Stimulated activated CD8-positive, alpha-beta memory T cell treated with anti-CD3 and anti-CD28 coated beads, Interleukin-4, amount 100 ng/mL, for 24 hours (primary cell): ENCODE measurements at regions not wholly inside any gene's neighbourhood (a gene's known extent, or its start where the extent isn't known, plus 50 kb on each side); places are given as distances from the start of the nearest gene placed in this dataset.

Experiments
- DNase-seq: peaks from one replicate; pipeline ENCODE4 v3.0.0-alpha.2; 2020; ENCODE audit warnings: low read depth

DNA sequence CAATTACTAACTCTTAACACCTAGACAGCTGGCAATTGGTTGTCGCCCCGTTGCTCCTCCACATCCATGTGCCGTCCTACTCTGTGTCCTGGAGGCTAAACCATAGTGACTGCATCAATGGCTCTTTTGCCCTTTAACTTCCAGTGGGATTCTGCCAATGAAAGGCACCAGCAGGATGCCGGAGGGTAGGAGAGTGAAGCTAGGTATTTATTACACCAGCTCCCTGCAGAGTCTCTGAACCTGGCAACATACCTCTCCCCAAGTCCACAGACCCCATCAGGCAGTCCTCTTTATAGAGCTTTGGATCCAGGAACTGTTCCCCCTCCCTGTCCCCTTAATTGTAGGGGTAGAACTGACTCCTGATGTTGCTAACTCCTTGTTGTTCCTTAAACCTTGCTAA, 426.8 kb downstream of the HNRNPD start:
- DNase-seq, result no peak

DNA sequence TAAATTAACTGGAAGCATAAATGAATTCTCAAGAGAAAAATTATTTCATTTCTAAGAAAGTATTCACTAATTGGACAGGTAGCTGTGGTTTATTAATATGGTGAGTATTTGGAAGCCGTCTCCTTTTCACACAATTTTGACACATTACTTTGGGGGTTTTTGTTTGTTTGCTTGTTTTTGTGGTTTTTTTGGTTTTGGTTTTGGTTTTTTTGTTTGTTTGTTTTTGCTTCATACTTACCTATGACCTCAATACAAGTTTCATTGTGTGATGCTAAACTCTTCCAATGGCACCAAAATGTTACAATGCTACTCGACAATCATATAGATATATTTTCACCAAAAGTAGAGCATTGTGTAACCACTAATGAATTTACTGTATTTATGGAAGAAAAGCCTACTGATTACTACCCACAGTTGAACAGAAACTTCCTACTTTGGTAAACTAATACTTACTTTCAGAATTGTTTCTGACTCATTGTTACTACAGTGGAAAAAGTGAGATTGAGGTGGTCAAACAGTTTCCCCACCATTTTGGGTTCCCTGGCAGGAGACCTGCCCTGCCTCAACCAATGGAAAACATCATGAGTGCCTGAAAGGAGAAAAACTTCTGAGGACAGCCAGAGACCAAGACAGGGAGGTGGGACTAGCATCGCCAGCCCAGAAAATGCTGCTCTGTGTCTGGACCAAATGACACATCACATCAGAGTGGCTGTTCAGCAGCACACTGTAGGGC, 443.1 kb downstream of the HNRNPD start:
- no peak for DNase-seq

GRCh38 chr4:81923140-81923539, 450.7 kb downstream of the HNRNPD start:
- no peak for DNase-seq

GRCh38 chr4:81922313-81922712, 450.6 kb upstream of the RASGEF1B start:
- DNase-seq, result no peak

GRCh38 chr4:81921751-81922159, 450.0 kb upstream of the RASGEF1B start:
- no peak for DNase-seq

- no peak for DNase-seq
These were observed 448.1 kb upstream of the RASGEF1B start for GRCh38 chr4:81919810-81920209.

DNA sequence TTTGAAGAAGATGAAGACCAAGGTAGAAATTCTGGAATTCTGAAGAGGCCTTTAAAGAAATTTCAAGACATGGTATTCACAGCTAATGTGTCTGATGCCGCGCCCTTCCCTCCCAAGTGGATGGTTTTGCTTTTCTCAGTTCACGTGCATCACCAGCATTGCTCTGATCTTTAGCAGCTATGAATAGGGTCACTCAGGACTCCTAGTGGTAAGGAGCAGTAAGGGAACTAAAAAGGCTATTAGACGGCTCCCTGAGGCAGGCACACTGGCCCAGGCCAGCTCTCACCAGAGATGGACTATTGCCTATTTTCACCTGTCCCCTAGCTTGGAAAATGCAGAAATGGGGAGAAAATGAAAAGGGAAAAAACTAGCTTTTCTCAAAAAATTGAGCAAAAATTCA, 447.5 kb upstream of the RASGEF1B start:
- DNase-seq, result no peak

- no peak for DNase-seq
These were observed 443.7 kb upstream of the RASGEF1B start for GRCh38 chr4:81915430-81915829.

- DNase-seq, result no peak
These were observed 442.9 kb upstream of the RASGEF1B start for GRCh38 chr4:81914623-81915022.

GRCh38 chr4:81913427-81913879, 441.7 kb upstream of the RASGEF1B start:
- DNase-seq, result peak; percentile 22

- DNase-seq, result no peak
These were observed 440.8 kb upstream of the RASGEF1B start for GRCh38 chr4:81912376-81913030.

DNA sequence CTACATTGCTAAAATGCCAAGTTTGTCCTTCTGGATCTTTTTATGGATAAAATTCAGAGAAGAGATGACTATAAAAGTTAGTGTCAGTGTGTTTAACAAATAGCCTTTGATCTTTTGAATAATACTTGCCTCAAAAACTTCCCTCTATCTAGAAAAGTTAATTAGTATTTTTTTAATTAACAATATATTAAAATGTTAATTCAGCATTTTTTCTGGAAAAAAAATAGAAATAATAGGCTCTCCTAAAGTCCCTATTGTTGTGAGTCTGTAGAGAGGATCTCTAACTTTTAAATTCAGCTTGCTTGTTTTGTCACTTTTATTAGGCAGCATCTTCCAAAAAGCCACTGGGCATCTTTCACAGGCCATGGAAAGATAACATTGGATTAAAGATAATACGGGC, 435.2 kb upstream of the RASGEF1B start:
- no peak for DNase-seq

- DNase-seq, result no peak
These were observed 434.3 kb upstream of the RASGEF1B start for GRCh38 chr4:81905971-81906370.

- DNase-seq, result no peak
These were observed 432.4 kb upstream of the RASGEF1B start for GRCh38 chr4:81904121-81904520.

DNA sequence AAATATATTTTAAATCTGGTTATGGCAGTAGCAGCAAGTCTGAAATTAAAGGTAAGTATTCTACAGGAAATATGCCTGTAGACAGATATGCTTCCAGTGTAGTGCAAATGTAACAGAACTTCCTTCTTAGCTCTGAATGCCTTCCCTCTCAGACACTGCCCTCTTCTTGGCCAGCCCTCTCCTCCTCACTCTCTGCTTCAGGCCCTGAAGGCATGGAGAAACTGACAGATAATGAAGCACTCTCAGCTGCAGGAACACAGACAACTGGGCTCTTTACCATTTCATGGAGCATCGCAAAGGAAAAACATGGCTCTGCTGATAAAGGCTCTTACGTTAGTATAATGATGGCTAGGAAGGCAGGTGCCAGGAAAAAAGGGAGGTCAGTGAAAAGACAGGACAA, 431.5 kb upstream of the RASGEF1B start:
- DNase-seq, result no peak

DNA sequence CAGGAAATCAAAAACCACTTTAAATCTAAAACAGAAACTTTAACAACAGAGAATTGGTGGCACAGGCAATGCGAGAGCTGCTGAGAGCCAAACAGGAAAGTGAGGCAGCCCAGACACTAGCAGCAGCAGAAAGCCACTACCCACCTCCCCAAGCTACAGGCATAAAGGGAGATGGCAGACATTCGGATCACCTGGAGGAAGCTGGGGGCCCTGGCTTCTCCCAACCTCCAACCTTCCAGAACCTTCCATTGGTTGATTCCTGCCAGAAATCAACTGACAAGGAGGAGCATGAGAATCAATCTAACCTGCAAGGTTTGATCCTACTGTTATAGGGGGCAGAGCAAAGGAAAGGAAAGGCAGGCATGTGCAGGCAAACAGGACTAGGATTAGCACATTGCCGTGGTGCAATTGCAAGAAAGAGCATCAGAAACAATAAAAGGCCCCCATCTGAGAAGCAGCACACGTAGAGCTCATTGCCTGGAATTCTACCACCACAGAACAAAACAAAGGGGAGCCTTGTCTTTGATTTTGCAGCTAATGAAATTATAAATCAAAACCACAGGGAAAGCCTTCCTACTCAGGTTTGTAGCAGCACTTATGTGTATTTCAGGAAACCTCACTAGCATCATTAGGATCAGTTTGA, 427.3 kb upstream of the RASGEF1B start:
- no peak for DNase-seq

DNA sequence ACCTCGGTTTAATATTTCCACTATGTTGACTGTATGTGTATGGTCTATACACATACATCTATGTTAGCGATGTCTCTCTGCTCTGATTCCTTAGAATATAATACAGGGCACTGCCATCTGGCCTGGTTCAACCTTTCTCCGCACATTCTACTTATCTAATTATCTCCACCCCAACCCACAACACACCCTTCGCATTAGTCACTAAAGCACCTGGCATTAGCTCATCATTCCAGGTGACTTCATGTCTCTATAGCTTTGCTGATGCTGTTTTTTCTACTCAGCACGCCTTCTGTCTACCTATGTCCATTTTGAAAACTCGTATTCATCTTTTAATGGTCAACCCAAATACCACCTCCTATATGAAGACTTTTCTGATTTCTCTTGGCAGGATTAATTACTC, 425.2 kb upstream of the RASGEF1B start:
- no peak for DNase-seq

DNA sequence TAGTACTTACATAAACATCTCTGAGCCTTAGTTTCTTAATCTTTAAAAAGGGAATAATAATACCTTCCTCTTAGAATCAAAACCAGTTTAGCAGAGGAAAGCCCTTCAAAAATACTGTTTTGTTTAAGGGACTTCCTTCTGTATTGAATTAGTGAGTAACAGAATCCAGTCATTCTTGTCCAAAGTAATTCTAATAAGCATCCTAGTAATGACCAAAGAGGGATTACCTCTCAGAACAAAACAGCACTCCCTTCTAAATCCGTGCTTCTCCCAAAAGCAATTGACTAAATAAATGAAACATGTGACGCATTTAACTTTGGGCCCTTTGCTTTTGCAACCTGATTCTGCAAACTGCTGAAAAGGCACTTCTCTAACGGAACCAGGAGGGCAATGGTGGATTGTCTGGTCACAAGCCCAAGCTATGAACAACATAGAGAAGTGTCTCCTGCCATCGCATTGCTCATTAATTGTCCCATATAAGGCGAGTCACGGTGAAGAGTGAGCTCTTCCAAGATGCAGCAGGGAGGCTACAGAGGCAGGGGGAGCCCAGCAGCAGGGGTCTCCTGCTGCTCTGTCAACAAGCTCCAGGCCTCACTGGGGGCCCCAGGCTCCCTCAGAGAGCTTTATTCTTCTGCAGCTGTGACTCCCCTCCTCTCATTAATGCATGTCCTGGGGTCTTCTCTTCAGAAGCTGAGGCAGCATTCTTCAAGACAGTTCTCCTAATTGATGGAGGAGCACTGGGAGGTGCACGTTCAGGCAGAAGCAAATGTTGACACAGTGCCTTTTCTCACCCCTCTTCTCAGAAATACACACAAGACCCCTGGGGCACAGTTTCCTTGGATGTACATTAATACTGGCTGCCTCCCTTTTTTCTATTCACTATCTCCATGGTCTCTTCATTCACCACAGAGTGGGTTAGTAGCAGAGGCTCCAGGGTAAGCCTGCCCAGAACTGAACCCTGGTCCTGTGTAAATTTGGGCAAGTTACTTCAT, 419.6 kb upstream of the RASGEF1B start:
- DNase-seq, result no peak

GRCh38 chr4:81884986-81885385, 413.3 kb upstream of the RASGEF1B start:
- DNase-seq, result no peak

GRCh38 chr4:81883530-81884450, 412.1 kb upstream of the RASGEF1B start:
- DNase-seq, result no peak

GRCh38 chr4:81883004-81883403, 411.3 kb upstream of the RASGEF1B start:
- DNase-seq, result no peak
